ENCODE measurements at regions not wholly inside any gene's neighbourhood (a gene's known extent, or its start where the extent isn't known, plus 50 kb on each side); places are given as distances from the start of the nearest gene placed in this dataset.

DNA sequence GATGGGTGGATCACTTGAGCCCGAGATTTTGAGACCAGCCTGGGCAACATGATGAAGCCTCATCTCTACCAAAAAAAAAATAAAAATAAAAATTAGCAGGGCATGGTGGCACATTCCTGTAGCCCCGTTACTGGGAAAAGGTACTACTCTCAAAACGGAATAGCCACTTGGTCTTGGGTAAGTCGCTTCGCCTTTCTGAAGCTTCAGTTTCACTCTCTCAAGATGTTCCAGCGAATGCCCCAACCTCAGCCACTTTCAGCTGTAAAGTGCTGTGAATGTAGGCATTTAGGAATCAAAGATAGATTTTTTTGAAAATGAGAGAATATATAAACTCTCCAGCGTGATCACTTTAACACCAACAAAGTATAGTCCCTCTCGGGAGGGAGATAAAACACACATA, 154.1 kb upstream of the HS3ST3A1 start:
- no peak for TF ChIP-seq CEBPB (IDR thresholded peaks at IDR 0.05)
- TF ChIP-seq, protein P1, sequence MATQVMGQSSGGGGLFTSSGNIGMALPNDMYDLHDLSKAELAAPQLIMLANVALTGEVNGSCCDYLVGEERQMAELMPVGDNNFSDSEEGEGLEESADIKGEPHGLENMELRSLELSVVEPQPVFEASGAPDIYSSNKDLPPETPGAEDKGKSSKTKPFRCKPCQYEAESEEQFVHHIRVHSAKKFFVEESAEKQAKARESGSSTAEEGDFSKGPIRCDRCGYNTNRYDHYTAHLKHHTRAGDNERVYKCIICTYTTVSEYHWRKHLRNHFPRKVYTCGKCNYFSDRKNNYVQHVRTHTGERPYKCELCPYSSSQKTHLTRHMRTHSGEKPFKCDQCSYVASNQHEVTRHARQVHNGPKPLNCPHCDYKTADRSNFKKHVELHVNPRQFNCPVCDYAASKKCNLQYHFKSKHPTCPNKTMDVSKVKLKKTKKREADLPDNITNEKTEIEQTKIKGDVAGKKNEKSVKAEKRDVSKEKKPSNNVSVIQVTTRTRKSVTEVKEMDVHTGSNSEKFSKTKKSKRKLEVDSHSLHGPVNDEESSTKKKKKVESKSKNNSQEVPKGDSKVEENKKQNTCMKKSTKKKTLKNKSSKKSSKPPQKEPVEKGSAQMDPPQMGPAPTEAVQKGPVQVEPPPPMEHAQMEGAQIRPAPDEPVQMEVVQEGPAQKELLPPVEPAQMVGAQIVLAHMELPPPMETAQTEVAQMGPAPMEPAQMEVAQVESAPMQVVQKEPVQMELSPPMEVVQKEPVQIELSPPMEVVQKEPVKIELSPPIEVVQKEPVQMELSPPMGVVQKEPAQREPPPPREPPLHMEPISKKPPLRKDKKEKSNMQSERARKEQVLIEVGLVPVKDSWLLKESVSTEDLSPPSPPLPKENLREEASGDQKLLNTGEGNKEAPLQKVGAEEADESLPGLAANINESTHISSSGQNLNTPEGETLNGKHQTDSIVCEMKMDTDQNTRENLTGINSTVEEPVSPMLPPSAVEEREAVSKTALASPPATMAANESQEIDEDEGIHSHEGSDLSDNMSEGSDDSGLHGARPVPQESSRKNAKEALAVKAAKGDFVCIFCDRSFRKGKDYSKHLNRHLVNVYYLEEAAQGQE (IDR thresholded peaks at IDR 0.05; ENCODE audit: low read depth), result no peak
- no peak for TF ChIP-seq EGR1 (IDR thresholded peaks at IDR 0.05)
- TF ChIP-seq EP300 (IDR thresholded peaks at IDR 0.05; ENCODE audit: borderline replicate concordance), result no peak
- TF ChIP-seq, protein P2, sequence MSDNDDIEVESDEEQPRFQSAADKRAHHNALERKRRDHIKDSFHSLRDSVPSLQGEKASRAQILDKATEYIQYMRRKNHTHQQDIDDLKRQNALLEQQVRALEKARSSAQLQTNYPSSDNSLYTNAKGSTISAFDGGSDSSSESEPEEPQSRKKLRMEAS (IDR thresholded peaks at IDR 0.05), result no peak
- no peak for TF ChIP-seq CREB1 (IDR thresholded peaks at IDR 0.05; ENCODE audit: low read depth)
